C4-2B (cell line): ENCODE measurements at regions not wholly inside any gene's neighbourhood (a gene's known extent, or its start where the extent isn't known, plus 50 kb on each side); places are given as distances from the start of the nearest gene placed in this dataset.

Source experiments
- ZFX ChIP-seq: fragments of 450-650 bp; IDR thresholded peaks from 2 replicates; pipeline ENCODE4 v1.6.1; 2017
- TF ChIP-seq, protein P1 (sequence below): fragments of 450-650 bp; conservative IDR thresholded peaks from 2 replicates; pipeline ENCODE4 v1.5.1; 2017; ENCODE audit warnings: mild to moderate bottlenecking

DNA sequence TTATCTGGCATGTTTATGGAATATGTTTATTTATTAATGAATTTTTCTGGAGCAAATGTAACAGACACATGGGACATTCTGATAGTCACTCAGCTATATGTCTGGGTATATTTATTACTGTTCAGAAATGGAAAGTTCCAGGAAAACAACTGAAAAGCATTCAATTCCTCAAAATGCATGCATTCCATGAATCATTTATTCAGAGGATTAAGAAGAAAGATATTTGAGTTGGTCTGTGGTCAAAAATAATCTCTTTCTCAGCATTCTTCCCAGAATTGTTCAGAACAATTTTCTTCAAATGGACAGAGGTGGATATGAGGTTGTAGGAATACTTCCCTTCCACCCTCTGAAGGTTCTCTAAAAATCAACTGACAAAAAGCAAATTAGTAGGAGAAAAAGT, 97.6 kb upstream of the ITGB1 start:
- TF ChIP-seq, protein P1, sequence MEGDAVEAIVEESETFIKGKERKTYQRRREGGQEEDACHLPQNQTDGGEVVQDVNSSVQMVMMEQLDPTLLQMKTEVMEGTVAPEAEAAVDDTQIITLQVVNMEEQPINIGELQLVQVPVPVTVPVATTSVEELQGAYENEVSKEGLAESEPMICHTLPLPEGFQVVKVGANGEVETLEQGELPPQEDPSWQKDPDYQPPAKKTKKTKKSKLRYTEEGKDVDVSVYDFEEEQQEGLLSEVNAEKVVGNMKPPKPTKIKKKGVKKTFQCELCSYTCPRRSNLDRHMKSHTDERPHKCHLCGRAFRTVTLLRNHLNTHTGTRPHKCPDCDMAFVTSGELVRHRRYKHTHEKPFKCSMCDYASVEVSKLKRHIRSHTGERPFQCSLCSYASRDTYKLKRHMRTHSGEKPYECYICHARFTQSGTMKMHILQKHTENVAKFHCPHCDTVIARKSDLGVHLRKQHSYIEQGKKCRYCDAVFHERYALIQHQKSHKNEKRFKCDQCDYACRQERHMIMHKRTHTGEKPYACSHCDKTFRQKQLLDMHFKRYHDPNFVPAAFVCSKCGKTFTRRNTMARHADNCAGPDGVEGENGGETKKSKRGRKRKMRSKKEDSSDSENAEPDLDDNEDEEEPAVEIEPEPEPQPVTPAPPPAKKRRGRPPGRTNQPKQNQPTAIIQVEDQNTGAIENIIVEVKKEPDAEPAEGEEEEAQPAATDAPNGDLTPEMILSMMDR = no peak
- TF ChIP-seq ZFX = no peak
